Right atrium auricular region (tissue), 2 donors: ENCODE measurements at regions not wholly inside any gene's neighbourhood (a gene's known extent, or its start where the extent isn't known, plus 50 kb on each side); places are given as distances from the start of the nearest gene placed in this dataset.

Source experiments
- DNase-seq: peaks from one replicate; pipeline ENCODE4 v3.0.0-alpha.2; 2019; ENCODE audit warnings: low spot score
- H3K27ac ChIP-seq, 2 donors: fragments of 200-600 bp; sonication (generic); 1 replicate in 1 of 2; 2 replicates in 1 of 2; pipeline ENCODE4 v1.5.1; 2016 to 2019
- H3K27me3 ChIP-seq, 2 donors: fragments of 200-600 bp; sonication (generic); one replicate each; pipeline versions ENCODE4 v1.5.1 to v1.6.0; 2017 to 2019
- H3K36me3 ChIP-seq: fragments of 200-600 bp; sonication (generic); one replicate; pipeline ENCODE4 v1.5.1; 2016
- H3K4me1 ChIP-seq, 2 donors: fragments of 200-600 bp; sonication (generic); one replicate each; pipeline versions ENCODE4 v1.5.1 to v1.6.0; 2017 to 2019
- H3K4me3 ChIP-seq, 2 donors: fragments of 200-600 bp; sonication (generic); 1 replicate in 1 of 2; 2 replicates in 1 of 2; pipeline ENCODE4 v1.5.1; 2017 to 2019; ENCODE audit warnings: mild to moderate bottlenecking in 1 of 2, moderate library complexity in 1 of 2
- H3K9me3 ChIP-seq, 2 donors: fragments of 200-600 bp; sonication (generic); one replicate each; pipeline ENCODE4 v1.5.1; 2019
- TF ChIP-seq, protein P1 (sequence below), 2 donors: fragments of 200-600 bp; sonication (generic); IDR thresholded peaks; one replicate each; pipeline ENCODE4 v1.5.1; 2019; ENCODE audit warnings: antibody characterized with exemption in 2 of 2

DNA sequence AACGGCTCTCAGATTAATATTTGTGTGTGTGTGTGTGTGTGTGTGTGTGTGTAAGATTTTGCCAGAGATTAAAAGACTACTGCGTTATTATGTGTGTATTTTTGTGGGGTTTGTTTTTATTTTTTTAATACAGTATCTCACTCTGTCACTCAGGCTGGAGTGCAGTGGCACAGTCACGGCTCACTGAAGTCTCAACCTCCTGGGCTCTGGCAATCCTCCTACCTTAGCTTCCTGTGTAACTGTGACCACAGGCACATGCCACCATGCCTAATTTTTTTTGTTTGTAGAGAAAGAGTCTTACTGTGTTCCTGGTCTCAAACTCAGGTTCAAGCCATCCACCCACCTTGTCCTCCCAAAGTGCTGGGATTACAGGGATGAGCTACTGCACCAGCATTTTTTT, 87.2 kb downstream of the CYB561 start:
- no peak for DNase-seq
- Histone ChIP-seq H3K4me1 (peaks cover 0 to 19% of the 10 kb centered on the region in 2 donors), H3K4me3 (no peak overlapping the region), H3K27me3 (no peaks in the 10 kb centered on the region), H3K9me3 (no peaks in the 10 kb centered on the region), H3K27ac (no peak overlapping the region), H3K36me3 (no peaks in the 10 kb centered on the region)
- TF ChIP-seq, protein P1, sequence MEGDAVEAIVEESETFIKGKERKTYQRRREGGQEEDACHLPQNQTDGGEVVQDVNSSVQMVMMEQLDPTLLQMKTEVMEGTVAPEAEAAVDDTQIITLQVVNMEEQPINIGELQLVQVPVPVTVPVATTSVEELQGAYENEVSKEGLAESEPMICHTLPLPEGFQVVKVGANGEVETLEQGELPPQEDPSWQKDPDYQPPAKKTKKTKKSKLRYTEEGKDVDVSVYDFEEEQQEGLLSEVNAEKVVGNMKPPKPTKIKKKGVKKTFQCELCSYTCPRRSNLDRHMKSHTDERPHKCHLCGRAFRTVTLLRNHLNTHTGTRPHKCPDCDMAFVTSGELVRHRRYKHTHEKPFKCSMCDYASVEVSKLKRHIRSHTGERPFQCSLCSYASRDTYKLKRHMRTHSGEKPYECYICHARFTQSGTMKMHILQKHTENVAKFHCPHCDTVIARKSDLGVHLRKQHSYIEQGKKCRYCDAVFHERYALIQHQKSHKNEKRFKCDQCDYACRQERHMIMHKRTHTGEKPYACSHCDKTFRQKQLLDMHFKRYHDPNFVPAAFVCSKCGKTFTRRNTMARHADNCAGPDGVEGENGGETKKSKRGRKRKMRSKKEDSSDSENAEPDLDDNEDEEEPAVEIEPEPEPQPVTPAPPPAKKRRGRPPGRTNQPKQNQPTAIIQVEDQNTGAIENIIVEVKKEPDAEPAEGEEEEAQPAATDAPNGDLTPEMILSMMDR (IDR thresholded peaks at IDR 0.05) = no peak

DNA sequence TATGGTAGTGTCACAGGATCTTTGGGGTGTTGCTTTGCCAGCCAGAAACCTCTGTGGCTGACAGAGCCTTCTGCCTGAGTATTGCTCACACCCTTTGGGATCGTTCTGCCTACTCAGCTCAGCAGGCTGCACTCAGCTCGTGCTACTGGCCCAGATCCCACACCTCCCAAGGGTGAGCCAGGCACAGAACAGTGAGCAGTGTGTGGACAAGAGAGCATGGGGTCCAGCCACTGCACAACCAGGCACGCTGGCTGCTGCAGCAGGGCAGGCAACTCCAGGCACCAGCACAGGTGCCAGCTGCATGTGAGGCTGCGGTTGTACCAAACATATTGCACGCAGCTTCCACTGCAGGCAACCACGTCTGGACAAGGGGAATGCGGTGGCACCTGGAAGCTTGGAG, 84.9 kb downstream of the CYB561 start:
- Histone ChIP-seq H3K9me3 (no peaks in the 10 kb centered on the region), H3K4me1 (peaks cover 0 to 15% of the 10 kb centered on the region in 2 donors), H3K27ac (no peak overlapping the region), H3K36me3 (no peaks in the 10 kb centered on the region), H3K4me3 (no peak overlapping the region), H3K27me3 (no peaks in the 10 kb centered on the region)
- DNase-seq = no peak
- TF ChIP-seq, protein P1 (IDR thresholded peaks at IDR 0.05) = no peak

DNA sequence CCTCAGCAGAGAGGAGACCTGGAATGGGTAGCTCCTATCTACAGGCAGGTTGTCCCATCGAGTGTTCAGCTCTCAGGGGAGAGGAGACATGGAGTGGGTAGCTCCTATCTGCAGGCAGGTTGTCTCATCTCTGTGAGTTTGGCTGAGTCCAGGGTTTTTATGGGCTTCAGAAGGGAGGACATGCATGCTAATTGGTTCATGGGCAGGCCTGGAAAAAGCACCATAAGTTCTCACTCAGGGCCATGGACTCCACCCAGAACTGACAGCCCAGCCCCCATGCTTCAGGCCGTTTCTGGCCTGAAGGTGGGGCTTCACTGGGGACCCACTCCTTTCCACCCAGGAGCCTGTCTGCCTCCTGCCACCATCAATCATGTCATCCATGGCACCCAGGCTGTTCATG, 84.0 kb downstream of the CYB561 start:
- Histone ChIP-seq H3K9me3 (no peaks in the 10 kb centered on the region), H3K4me3 (no peak overlapping the region), H3K27me3 (no peaks in the 10 kb centered on the region), H3K36me3 (no peaks in the 10 kb centered on the region), H3K27ac (no peak overlapping the region), H3K4me1 (peaks cover 0 to 9% of the 10 kb centered on the region in 2 donors)
- TF ChIP-seq, protein P1 (IDR thresholded peaks at IDR 0.05) = no peak
- DNase-seq = no peak

DNA sequence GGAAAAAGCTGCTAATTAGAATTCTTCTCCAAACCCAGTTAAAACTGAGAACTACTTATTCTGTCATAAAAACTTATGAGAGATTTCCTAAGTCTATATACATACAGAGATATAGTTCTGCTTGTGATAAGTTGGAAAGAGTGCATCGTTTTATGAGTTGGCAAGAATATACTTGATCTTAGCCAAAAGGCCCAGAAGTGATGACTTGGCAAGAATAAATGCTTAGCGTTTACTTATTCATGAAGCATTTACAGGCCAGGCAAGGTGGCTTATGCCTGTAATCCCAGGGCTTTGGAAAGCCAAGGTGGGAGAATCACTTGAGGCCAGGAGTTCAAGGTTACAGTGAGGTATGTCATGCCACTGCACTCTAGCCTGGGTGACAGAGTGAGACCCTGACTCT, 81.7 kb downstream of the CYB561 start:
- H3K4me3 ChIP-seq = no peak overlapping the region
- no peaks in the 10 kb centered on the region for H3K9me3 ChIP-seq
- H3K4me1 ChIP-seq = no peaks in the 10 kb centered on the region
- no peaks in the 10 kb centered on the region for H3K36me3 ChIP-seq
- no peak for DNase-seq
- no peak overlapping the region for H3K27ac ChIP-seq
- TF ChIP-seq, protein P1 (IDR thresholded peaks at IDR 0.05) = no peak
- H3K27me3 ChIP-seq = no peaks in the 10 kb centered on the region

DNA sequence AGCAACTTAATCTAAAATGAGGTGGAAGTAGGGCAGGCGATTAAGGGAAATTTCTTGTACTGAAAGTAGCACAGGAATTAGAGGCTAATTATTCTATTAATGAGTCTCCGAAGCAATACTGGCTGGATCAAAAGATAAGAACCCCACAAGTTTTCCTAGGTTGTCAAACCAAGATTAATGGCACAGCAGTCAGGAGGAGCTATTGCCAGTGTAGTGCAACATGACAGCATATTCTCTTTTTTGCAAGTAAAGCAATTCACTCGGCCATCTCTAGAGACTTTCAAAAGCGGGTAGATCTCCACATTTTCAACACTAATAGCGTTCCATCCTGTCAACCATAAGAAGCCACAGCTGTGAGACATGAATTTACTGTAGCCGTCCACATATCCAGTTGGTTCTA, 81.2 kb downstream of the CYB561 start:
- DNase-seq = no peak
- Histone ChIP-seq H3K4me1 (no peaks in the 10 kb centered on the region), H3K36me3 (no peaks in the 10 kb centered on the region), H3K9me3 (no peaks in the 10 kb centered on the region), H3K27ac (no peak overlapping the region), H3K27me3 (no peaks in the 10 kb centered on the region), H3K4me3 (no peak overlapping the region)
- TF ChIP-seq, protein P1 (IDR thresholded peaks at IDR 0.05) = no peak
